GM12872 (cell line): ENCODE measurements at regions not wholly inside any gene's neighbourhood (a gene's known extent, or its start where the extent isn't known, plus 50 kb on each side); places are given as distances from the start of the nearest gene placed in this dataset.

ENCODE experiments used
- TF ChIP-seq, protein P1 (sequence below): IDR thresholded peaks from 3 replicates; pipeline ENCODE4 v1.5.1; 2011; ENCODE audit warnings: low read depth, mild to moderate bottlenecking, low read length, moderate library complexity; ENCODE audit not compliant: insufficient read depth

DNA sequence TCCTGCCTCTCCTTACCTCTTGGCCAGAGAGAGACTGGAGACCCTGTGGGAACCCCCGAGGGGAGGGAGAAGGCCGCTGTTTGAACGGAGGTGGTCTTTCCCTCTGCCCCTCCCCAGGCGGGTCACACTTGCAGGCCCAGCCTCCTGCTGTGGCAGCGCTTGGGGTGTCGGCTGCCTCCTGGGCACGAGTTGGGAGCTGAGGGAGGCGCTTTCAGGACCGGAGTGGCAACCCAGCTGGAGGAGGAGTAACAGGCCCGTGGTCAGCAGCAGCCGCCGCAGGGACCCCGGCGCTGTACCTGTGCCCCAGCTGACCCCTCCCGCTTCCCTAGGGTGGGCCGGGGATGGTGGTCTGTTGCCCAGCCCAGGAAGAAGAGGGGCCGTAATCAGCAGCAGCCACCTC is 278.3 kb downstream of the SEC14L1 start:
- TF ChIP-seq, protein P1, sequence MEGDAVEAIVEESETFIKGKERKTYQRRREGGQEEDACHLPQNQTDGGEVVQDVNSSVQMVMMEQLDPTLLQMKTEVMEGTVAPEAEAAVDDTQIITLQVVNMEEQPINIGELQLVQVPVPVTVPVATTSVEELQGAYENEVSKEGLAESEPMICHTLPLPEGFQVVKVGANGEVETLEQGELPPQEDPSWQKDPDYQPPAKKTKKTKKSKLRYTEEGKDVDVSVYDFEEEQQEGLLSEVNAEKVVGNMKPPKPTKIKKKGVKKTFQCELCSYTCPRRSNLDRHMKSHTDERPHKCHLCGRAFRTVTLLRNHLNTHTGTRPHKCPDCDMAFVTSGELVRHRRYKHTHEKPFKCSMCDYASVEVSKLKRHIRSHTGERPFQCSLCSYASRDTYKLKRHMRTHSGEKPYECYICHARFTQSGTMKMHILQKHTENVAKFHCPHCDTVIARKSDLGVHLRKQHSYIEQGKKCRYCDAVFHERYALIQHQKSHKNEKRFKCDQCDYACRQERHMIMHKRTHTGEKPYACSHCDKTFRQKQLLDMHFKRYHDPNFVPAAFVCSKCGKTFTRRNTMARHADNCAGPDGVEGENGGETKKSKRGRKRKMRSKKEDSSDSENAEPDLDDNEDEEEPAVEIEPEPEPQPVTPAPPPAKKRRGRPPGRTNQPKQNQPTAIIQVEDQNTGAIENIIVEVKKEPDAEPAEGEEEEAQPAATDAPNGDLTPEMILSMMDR, result no peak

DNA sequence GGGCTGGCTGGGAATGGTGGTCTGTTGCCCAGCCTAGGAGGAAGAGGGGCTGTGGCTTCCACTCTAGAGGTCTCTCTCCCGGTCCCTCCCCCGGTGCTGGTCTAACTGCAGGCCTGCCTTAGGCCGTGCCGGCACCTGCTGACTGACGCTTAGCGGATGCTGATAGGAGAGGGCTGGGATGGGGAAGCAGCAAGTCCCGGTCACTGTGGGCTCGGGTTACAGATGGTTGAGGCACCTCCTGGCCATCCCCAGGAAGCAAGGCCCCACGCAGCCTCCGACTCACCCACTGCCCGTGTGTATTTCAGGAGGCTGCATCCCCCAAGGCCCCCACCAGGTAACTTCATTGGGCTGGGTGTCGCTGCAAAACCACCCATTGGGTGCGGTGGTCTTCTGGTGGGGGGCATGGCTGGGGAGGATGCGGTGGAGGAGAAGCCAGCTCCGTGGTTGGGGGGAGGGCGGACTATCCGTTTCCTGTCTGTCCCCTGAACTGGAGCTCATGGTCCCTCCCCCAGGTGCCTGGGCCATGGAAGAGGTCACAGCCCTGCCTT is 278.9 kb downstream of the SEC14L1 start:
- TF ChIP-seq, protein P1, result no peak

DNA sequence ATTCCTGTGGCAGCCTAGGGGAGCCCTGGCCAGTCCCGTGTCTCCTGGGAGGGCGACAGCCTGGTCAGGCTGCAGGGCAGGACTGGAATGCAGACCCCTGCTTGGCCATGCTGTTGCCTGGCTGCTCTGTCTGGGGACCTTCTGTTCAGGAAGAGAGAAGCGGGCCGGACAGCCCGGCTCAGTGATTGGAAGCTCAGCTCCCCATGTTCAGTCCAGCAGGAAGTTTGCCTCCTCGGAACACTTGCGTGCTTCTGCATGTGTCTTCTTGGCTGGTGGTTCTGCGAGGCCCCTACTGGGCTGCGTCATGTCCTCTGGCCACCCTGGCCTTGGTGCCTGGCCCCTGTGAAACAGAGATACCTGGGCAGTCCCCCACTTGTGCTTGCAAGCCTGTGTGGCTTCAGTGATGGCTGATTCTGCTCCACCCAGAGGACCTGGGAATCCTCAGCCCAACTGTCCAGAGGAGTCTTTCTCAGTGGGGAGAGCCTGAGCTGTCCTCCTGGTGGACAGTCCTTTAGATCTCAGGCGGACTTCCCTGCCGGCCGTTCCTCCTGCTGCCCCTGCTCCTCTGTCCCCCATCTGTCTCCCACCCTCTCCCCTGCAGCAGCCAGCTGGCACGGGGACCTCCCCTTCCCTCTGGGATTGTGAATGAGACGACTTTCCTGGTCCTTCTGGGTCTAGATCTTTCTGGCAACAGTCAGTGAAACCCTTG is 279.5 kb downstream of the SEC14L1 start:
- TF ChIP-seq, protein P1, result no peak

GRCh38 chr17:77420804-77421629 is 280.2 kb downstream of the SEC14L1 start:
- TF ChIP-seq, protein P1, result no peak

DNA sequence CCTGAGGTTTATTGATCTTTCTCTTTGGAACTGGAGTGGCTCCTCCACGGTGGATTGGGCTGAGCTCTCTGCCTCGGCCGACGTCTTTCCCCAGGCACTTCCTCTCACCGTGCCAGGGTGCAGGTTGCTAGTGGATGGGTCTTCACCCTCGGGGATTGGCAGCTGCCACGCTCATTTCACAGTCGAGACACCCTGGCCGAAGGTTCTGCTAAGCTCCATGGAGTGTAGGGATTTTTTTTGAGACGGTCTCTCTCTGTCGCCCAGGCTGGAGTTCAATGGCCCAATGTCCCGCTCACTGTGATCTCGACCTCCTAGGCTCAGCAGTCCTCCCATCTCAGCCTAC is 280.8 kb downstream of the SEC14L1 start:
- TF ChIP-seq, protein P1, result no peak

GRCh38 chr17:77422104-77422747 is 281.5 kb downstream of the SEC14L1 start:
- TF ChIP-seq, protein P1, result no peak

DNA sequence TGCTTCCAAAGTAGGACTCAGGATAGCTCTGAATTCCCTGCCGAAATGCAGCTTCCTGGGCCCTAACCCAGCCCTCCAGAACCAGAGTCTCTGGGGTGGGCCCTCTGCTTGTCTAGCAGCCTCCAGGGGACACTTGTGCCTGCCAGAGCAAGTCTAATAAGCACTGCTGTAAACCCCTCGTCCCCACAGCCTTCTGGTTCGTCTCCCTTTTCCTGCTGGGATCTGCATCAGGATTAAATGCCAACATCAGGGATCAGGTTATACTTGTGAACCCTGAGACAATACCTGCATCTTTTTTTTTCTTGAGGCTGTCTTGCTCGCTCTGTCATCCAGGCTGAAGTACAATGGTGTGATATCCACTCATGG is 282.0 kb downstream of the SEC14L1 start:
- TF ChIP-seq, protein P1, result no peak
